ELR (cell line): ENCODE measurements at regions not wholly inside any gene's neighbourhood (a gene's known extent, or its start where the extent isn't known, plus 50 kb on each side); places are given as distances from the start of the nearest gene placed in this dataset.
"Not testable (repeated sequence)": the region's sequence is repeated elsewhere in the genome, so short reads cannot be mapped to it uniquely, and the experiment has no call there.

ENCODE experiments used
- DNase-seq: peaks from one replicate; pipeline ENCODE4 v3.0.0-alpha.2; 2015; ENCODE audit warnings: low read depth

- DNase-seq, result no peak
Observed at GRCh38 chr2:88924533-88924932, 233.1 kb downstream of the RPIA start.

- no peak for DNase-seq
Observed at GRCh38 chr2:88925770-88926462, 234.4 kb downstream of the RPIA start.

DNA sequence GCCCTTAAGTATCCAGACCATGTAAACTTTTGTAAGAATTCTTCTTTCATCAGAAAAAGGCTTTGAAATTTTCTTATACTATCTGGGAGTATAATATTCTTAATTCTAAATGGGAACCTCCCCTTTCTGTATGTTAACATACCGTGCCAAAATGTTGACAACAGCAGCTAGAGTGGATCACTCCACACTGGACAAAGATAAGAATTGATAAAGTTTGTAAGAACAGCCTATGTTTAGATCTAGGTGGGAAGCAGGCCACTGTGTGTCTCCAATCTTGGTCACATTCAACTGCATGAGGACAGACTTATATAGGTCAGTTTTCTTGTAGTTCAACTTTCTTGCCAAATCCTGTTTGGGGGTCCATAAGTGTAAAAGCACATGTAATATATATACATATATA is 235.7 kb downstream of the RPIA start:
- no peak for DNase-seq

GRCh38 chr2:88930659-88931058 is 239.2 kb downstream of the RPIA start:
- no peak for DNase-seq

GRCh38 chr2:88932686-88933085 is 241.2 kb downstream of the RPIA start:
- DNase-seq, result no peak

DNA sequence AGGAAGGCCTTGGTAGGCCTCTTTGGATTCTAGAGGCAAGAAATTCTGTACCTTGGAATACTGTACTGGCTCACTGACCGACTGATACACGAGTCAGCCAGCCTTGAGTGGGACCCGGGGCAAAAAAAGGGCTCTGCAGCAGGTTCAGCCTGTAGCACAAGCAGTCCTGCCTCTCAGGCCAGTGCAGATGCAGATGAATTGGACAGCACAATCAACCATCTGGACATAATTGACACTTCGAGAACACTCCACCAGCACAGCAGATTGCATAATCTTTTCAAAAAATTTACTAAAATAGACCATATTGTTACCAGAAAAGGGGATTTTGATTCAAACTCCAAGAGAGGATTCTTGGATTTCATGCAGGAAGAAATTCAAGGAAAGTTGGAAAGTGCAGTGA is 241.6 kb downstream of the RPIA start:
- DNase-seq, result no peak

- DNase-seq, result peak; percentile 17
Observed at GRCh38 chr2:88933980-88934379, 242.5 kb downstream of the RPIA start.

DNA sequence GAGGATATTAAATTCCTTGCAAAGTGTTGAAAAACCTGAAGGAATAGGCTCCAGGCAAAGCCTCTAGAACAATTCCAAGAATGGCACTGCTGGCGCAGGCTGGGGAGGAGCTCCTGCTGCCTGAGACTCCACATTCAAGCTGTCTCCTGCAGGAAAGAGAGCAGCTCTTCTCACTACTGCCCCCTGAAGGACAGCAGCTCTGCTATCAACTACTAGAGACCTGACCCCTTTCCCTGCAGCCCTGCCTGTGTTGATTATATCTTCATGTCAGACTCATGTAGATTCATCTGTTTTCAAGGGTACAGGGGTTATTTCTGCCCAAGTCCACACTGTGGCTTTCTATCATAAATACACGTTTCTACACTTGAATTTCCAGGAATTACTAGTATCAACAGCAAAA is 249.7 kb downstream of the RPIA start:
- DNase-seq, result peak; percentile 26

- DNase-seq, result no peak
Observed at GRCh38 chr2:88942798-88943197, 251.3 kb downstream of the RPIA start.

GRCh38 chr2:88949336-88949735 is 257.9 kb downstream of the RPIA start:
- no peak for DNase-seq

DNA sequence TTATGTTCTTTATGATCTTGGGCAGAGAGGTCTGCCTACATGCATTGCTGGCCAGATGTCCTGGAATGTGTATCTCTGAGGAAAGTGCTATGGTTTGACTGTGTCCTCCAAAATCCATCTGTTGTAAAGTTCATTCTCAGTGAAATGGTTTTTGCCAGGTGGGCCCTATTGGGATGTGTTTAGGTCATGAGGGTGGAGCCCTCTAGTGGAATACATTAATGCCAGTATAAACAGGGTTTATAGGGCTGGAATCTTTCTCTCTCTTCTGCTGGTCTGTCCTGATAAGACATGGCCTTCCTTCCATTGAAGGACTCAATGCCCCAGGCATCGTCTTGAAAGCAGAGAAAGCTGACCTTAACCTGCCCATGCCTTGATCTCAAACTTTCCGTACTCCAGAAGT is 258.5 kb downstream of the RPIA start:
- DNase-seq, result peak; percentile 42

- peak; percentile 12 for DNase-seq
Observed at GRCh38 chr2:88955607-88956006, 264.1 kb downstream of the RPIA start.

DNA sequence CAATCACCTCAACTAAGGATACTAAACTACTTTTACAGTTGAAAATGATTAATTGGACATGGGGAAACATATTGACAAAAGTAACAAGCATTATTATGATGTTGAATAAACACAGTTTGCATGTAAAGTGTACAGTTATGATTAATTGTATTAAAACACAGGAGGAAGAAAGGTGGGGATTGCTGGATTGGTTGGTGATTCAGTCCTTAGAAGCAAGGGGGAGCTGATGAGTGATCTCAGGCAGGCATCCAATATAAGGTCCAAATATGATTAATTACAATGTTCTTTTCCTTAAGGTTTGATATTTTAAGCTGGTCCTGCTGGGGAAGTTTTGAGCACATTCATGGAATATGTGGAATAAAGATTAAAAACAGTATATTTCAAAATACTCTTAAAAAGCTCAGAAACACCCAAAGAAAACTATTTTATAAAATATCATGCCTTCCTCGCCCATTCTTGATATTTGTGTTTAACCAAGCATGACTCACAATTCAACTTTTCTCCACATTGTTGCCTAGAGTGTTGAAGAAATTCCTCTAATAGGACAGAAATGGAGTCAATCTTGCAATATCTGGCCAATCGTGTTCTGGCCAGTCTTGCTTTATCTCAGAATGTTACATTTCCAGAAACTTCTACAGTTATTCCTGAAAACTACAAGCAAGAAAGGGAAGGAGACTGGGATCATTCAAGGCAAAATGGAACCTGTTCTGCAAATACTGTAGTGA is 268.2 kb downstream of the RPIA start:
- peak; percentile 29 for DNase-seq

DNA sequence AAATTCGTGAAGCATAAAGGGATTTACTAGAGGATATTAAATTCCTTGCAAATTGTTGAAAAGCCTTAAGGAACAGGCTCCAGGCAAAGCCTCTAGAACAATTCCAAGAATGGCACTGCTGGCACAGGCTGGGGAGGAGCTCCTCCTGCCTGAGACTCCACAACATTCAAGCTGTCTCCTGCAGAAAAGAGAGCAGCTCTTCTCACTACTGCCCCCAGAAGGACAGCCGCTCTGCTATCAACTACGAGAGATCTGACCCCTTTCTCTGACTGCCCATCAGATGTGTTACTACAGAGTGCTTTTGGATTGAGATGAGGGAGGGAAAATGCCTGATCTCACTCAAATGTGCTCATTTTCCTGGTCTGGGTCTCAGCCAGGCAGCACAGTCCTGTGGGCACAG is 269.9 kb downstream of the RPIA start:
- peak; percentile 4 for DNase-seq

DNA sequence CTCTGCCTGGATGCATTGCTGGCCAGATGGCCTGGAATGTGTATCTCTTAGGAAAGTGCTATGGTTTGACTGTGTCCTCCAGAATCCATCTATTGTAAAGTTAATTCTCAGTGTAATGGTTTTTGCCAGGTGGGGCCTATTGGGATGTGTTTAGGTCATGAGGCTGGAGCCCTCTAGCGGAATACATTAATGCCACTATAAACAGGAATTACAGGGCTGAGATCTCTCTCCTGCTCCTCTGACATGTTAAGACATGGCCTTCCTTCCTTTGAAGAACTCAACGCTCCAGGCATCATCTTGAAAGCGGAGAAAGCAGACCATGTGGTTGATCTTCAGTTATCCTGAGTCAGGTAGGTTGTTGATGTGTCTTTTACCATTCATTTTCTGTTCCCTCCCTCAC is 276.4 kb downstream of the RPIA start:
- peak; percentile 12 for DNase-seq

DNA sequence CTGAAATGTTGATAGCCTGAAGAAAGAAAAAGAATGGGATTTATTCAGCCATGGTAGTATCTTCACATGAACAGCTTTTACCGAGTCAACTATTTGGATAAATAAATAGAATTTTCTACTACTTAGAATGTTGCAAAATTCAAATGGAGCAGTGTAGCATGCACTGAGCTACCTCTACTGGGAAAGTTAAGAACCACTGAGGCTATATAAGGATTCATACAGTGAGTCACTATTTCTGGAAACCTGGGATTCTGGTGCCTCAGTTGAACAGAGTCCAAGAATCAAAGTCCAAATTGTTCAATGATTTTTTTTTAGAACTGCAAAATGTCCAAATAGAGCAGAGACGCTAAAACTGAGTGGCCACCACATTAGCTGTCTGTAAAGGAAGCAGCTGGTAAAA is 286.5 kb downstream of the RPIA start:
- DNase-seq, result not testable (repeated sequence)

GRCh38 chr2:88978446-88978845 is 287.0 kb downstream of the RPIA start:
- DNase-seq, result not testable (repeated sequence)

GRCh38 chr2:88984079-88984478 is 292.6 kb downstream of the RPIA start:
- DNase-seq, result not testable (repeated sequence)

- not testable (repeated sequence) for DNase-seq
Observed at GRCh38 chr2:88986721-88987330, 295.4 kb downstream of the RPIA start.

DNA sequence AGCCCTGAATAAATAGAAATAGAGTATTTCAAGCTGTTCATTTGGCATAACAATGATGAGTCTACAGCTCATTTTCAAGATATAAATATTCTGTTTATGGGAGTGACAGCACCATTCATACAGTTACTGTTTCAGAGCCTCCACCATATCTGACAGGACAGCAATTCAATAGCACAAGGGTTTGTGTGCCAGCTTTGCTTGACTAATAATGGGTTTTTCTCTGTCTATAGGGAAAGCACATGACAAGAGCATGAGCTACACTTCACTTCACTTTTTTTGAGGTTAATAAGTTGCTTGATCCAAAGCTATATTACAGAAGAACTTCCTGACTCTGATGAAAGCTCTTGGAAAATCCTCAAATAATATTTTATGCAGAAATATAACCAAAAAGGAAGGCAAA is 297.1 kb downstream of the RPIA start:
- not testable (repeated sequence) for DNase-seq

DNA sequence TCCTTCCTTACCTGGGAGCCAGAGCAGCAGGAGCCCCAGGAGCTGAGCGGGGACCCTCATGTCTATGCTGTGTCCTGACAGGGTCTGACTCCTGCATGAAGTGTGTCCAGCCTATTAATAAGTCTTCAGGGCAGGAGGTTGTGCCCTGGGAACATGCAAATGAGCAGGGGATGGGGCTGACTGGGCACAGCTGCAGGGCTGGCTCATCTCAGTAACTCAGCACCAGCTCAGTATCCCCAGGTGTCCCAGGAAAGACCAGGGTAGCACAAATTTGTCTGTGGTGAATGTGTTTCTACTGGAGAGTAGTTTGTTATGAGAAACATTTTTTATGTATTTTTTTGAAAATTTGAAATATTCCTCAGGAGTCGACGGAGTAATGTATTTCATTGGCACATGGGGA is 301.3 kb downstream of the RPIA start:
- not testable (repeated sequence) for DNase-seq

- DNase-seq, result not testable (repeated sequence)
Observed at GRCh38 chr2:88994856-88995255, 303.4 kb downstream of the RPIA start.

GRCh38 chr2:88996588-88996987 is 305.1 kb downstream of the RPIA start:
- DNase-seq, result not testable (repeated sequence)
